Lower leg skin (tissue), 4 donors: ENCODE measurements at regions not wholly inside any gene's neighbourhood (a gene's known extent, or its start where the extent isn't known, plus 50 kb on each side); places are given as distances from the start of the nearest gene placed in this dataset.

Experiments used
- DNase-seq, 2 donors: peaks; one replicate each; pipeline ENCODE4 v3.0.0-alpha.2; 2019; ENCODE audit warnings: low spot score in 2 of 2
- H3K4me3 ChIP-seq: fragments of 200-600 bp; sonication (generic); 2 replicates; pipeline ENCODE4 v1.5.1; 2017; ENCODE audit warnings: mild to moderate bottlenecking, low read depth; ENCODE audit not compliant: poor library complexity, severe bottlenecking
- CTCF ChIP-seq, 3 donors: fragments of 450-650 bp; IDR thresholded peaks; one replicate each; pipeline ENCODE4 v1.5.1; 2016; ENCODE audit warnings: antibody characterized with exemption in 3 of 3, mild to moderate bottlenecking in 3 of 3, moderate library complexity in 2 of 3
- POLR2A ChIP-seq, 2 donors: fragments of 450-650 bp; IDR thresholded peaks; one replicate each; pipeline ENCODE4 v1.6.1; 2016 to 2017; ENCODE audit warnings: antibody characterized with exemption in 2 of 2, mild to moderate bottlenecking in 1 of 2, moderate library complexity in 1 of 2
- WGBS, 2 donors: methylation state at CpG; one replicate each; pipeline ENCODE4 v1.1.5; 2018; 5-methylcytosine and 5-hydroxymethylcytosine counted together
- intact Hi-C: fragments of 100-400 bp; cut with DNase I; formaldehyde crosslinking; loops from one replicate; pipeline ENCODE4 v1.15.0; 2023; ENCODE audit warnings: low total_unique reads

GRCh38 chr4:124414276-124415040, 298.1 kb downstream of the ANKRD50 start:
- no peak overlapping the region for H3K4me3 ChIP-seq
- no peak for DNase-seq
- TF ChIP-seq CTCF (IDR thresholded peaks at IDR 0.05): no peak
- TF ChIP-seq POLR2A (IDR thresholded peaks at IDR 0.05): no peak
- 80 to 82% methylated on average over 2 of the region's 2 CpGs for WGBS, 2 donors
- intact Hi-C loops: no loop called here

- no peak for DNase-seq
- WGBS, 2 donors: 69 to 76% methylated on average over 6 of the region's 6 CpGs
- no peak for TF ChIP-seq CTCF (IDR thresholded peaks at IDR 0.05)
- TF ChIP-seq POLR2A (IDR thresholded peaks at IDR 0.05): no peak
- no peak overlapping the region for H3K4me3 ChIP-seq
- intact Hi-C loops: no loop called here
Measured at GRCh38 chr4:124415146-124415545, 297.4 kb downstream of the ANKRD50 start.

- no peak overlapping the region for H3K4me3 ChIP-seq
- no peak for DNase-seq
- intact Hi-C loops: no loop called here
- 67 to 83% methylated on average over 2 of the region's 2 CpGs for WGBS, 2 donors
- no peak for TF ChIP-seq POLR2A (IDR thresholded peaks at IDR 0.05)
- no peak for TF ChIP-seq CTCF (IDR thresholded peaks at IDR 0.05)
Measured at GRCh38 chr4:124417371-124417770, 295.2 kb downstream of the ANKRD50 start.

- intact Hi-C loops: no loop called here
- DNase-seq: no peak
- no peak overlapping the region for H3K4me3 ChIP-seq
- TF ChIP-seq POLR2A (IDR thresholded peaks at IDR 0.05): no peak
- TF ChIP-seq CTCF (IDR thresholded peaks at IDR 0.05): no peak
- 90 to 95% methylated on average over 3 of the region's 3 CpGs for WGBS, 2 donors
Measured at GRCh38 chr4:124420166-124420695, 292.3 kb downstream of the ANKRD50 start.

GRCh38 chr4:124423160-124423559, 289.4 kb downstream of the ANKRD50 start:
- intact Hi-C loops: no loop called here
- no peak for DNase-seq
- 60 to 74% methylated on average over 1 of the region's 1 CpG for WGBS, 2 donors
- H3K4me3 ChIP-seq: no peak overlapping the region
- TF ChIP-seq POLR2A (IDR thresholded peaks at IDR 0.05) (no peak), CTCF (IDR thresholded peaks at IDR 0.05) (no peak)
